GM23338 (cell line): ENCODE measurements at regions not wholly inside any gene's neighbourhood (a gene's known extent, or its start where the extent isn't known, plus 50 kb on each side); places are given as distances from the start of the nearest gene placed in this dataset.

Experiments
- ATAC-seq: fragments of 200-7000 bp; cut with Tn5 transposase; 3 replicates; pipeline ENCODE4 v1.9.1; 2020
- DNase-seq: peaks from one replicate; pipeline ENCODE4 v3.0.0-alpha.2; 2015; ENCODE audit warnings: low spot score
- H2AFZ ChIP-seq: fragments of 200-600 bp; sonication (generic); 2 replicates; pipeline ENCODE4 v1.8.0; 2016; ENCODE audit warnings: antibody characterized with exemption, mild to moderate bottlenecking, moderate library complexity
- H3F3A ChIP-seq: fragments of 200-600 bp; sonication (generic); replicated peaks from 2 replicates; pipeline ENCODE4 v1.8.0; 2017; ENCODE audit warnings: antibody characterized with exemption, mixed run types, low read depth
- H3K27ac ChIP-seq: fragments of 200-600 bp; sonication (generic); 2 replicates; pipeline ENCODE4 v1.6.1; 2016; ENCODE audit warnings: low read depth
- H3K27me3 ChIP-seq: fragments of 200-600 bp; sonication (generic); 2 replicates; pipeline ENCODE4 v1.8.0; 2016; ENCODE audit warnings: mild to moderate bottlenecking, mixed run types, moderate library complexity; ENCODE audit not compliant: insufficient read depth
- H3K36me3 ChIP-seq: fragments of 200-600 bp; sonication (generic); 2 replicates; pipeline ENCODE4 v1.8.0; 2016; ENCODE audit warnings: mild to moderate bottlenecking; ENCODE audit not compliant: insufficient read depth
- H3K4me1 ChIP-seq: fragments of 200-600 bp; sonication (generic); 2 replicates; pipeline ENCODE4 v1.8.0; 2016; ENCODE audit warnings: mild to moderate bottlenecking, moderate library complexity; ENCODE audit not compliant: insufficient read depth
- H3K4me2 ChIP-seq: fragments of 200-600 bp; sonication (generic); 2 replicates; pipeline ENCODE4 v1.7.1; 2017; ENCODE audit warnings: mixed run types
- H3K4me3 ChIP-seq: fragments of 200-600 bp; sonication (generic); 2 replicates; pipeline ENCODE4 v1.6.1; 2016; ENCODE audit warnings: mixed run types
- H3K79me2 ChIP-seq: fragments of 200-600 bp; sonication (generic); replicated peaks from 2 replicates; pipeline ENCODE4 v1.8.0; 2017; ENCODE audit warnings: mild to moderate bottlenecking; ENCODE audit not compliant: insufficient read depth
- H3K9me2 ChIP-seq: fragments of 200-600 bp; sonication (generic); 2 replicates; pipeline ENCODE4 v1.8.0; 2017; ENCODE audit not compliant: insufficient read depth
- H4K20me1 ChIP-seq: fragments of 200-600 bp; sonication (generic); replicated peaks from 2 replicates; pipeline ENCODE4 v1.8.0; 2017; ENCODE audit warnings: mild to moderate bottlenecking; ENCODE audit not compliant: insufficient read depth
- H3K27ac Mint-ChIP-seq: 2 replicates; pipeline ENCODE4 v1.8.0; 2020; ENCODE audit warnings: inconsistent platforms, mild to moderate bottlenecking, moderate library complexity, mixed read lengths
- H3K27me3 Mint-ChIP-seq: 3 replicates; pipeline ENCODE4 v1.8.0; 2022; ENCODE audit warnings: low read depth, mild to moderate bottlenecking, moderate library complexity, mixed read lengths, inconsistent platforms; ENCODE audit not compliant: insufficient read depth, poor library complexity
- H3K36me3 Mint-ChIP-seq: 3 replicates; pipeline ENCODE4 v1.8.0; 2021; ENCODE audit warnings: low read depth, mild to moderate bottlenecking, inconsistent platforms, moderate library complexity, mixed read lengths
- H3K4me1 Mint-ChIP-seq: 3 replicates; pipeline ENCODE4 v1.8.0; 2020; ENCODE audit warnings: mild to moderate bottlenecking, inconsistent platforms, mixed read lengths
- H3K4me3 Mint-ChIP-seq: 3 replicates; pipeline ENCODE4 v1.8.0; 2021; ENCODE audit warnings: moderate library complexity, mild to moderate bottlenecking, inconsistent platforms, mixed read lengths
- H3K9me3 Mint-ChIP-seq: 3 replicates; pipeline ENCODE4 v1.8.0; 2020; ENCODE audit warnings: moderate library complexity, mild to moderate bottlenecking, inconsistent platforms, mixed read lengths
- CREB1 ChIP-seq: fragments of 250-450 bp; sonication (Bioruptor Pico); IDR thresholded peaks from 2 replicates; pipeline ENCODE4 v1.5.0; 2020; ENCODE audit warnings: low read depth, mild to moderate bottlenecking, moderate library complexity
- EZH2 ChIP-seq: fragments of 200-600 bp; sonication (generic); IDR thresholded peaks from one replicate; pipeline ENCODE4 v1.8.0; 2017; ENCODE audit warnings: antibody characterized with exemption, mild to moderate bottlenecking, low read depth; ENCODE audit not compliant: unreplicated experiment
- EZH2phosphoT487 ChIP-seq: fragments of 200-600 bp; sonication (generic); IDR thresholded peaks from one replicate; pipeline ENCODE4 v1.8.1; 2018; ENCODE audit warnings: antibody characterized with exemption; ENCODE audit not compliant: unreplicated experiment
- NANOG ChIP-seq: IDR thresholded peaks from 2 replicates; pipeline ENCODE4 v1.6.1; 2016; ENCODE audit warnings: antibody characterized with exemption, borderline replicate concordance
- POLR2AphosphoS5 ChIP-seq: IDR thresholded peaks from 2 replicates; pipeline ENCODE4 v1.6.1; 2016; ENCODE audit warnings: antibody characterized with exemption, low read depth
- REST ChIP-seq: IDR thresholded peaks from one replicate; pipeline ENCODE4 v1.6.1; 2018; ENCODE audit warnings: antibody characterized with exemption; ENCODE audit not compliant: unreplicated experiment
- STAT1 ChIP-seq: IDR thresholded peaks from one replicate; pipeline ENCODE4 v1.6.1; 2016; ENCODE audit warnings: antibody characterized with exemption; ENCODE audit not compliant: unreplicated experiment
- ZNF114 ChIP-seq: fragments of 250-450 bp; sonication (Bioruptor Pico); IDR thresholded peaks from 2 replicates; pipeline ENCODE4 v1.5.0; 2020; ENCODE audit warnings: mild to moderate bottlenecking, moderate library complexity
- ZNF462 ChIP-seq: fragments of 250-450 bp; sonication (Bioruptor Pico); IDR thresholded peaks from 2 replicates; pipeline ENCODE4 v1.5.0; 2020; ENCODE audit warnings: mild to moderate bottlenecking, moderate library complexity

GRCh38 chr11:21893565-21893867 is 299.4 kb upstream of the ANO5 start:
- TF ChIP-seq REST: no peak
- TF ChIP-seq CREB1 (CRISPR knock-in tag): no peak
- no peak overlapping the region for H3K27ac ChIP-seq
- H2AFZ ChIP-seq: no peak overlapping the region
- no peaks in the 10 kb centered on the region for H3K79me2 ChIP-seq
- peaks cover 5% of the 10 kb centered on the region for H3K4me1 Mint-ChIP-seq
- H4K20me1 ChIP-seq: no peaks in the 10 kb centered on the region
- no peak overlapping the region for H3K4me3 ChIP-seq
- no peaks in the 10 kb centered on the region for H3F3A ChIP-seq
- ATAC-seq (no peak), DNase-seq (no peak)
- no peaks in the 10 kb centered on the region for H3K27me3 ChIP-seq
- no peaks in the 10 kb centered on the region for H3K9me2 ChIP-seq
- no peaks in the 10 kb centered on the region for H3K36me3 Mint-ChIP-seq
- no peaks in the 10 kb centered on the region; the same call in 1 of the 2 replicates for H3K4me1 ChIP-seq
- no peak overlapping the region for H3K27ac Mint-ChIP-seq
- H3K4me3 Mint-ChIP-seq: no peak overlapping the region
- H3K9me3 Mint-ChIP-seq: no peaks in the 10 kb centered on the region; the same call in 2 of the 3 replicates
- H3K36me3 ChIP-seq: no peaks in the 10 kb centered on the region
- no peak overlapping the region for H3K4me2 ChIP-seq
- no peaks in the 10 kb centered on the region for H3K27me3 Mint-ChIP-seq

- no peaks in the 10 kb centered on the region for H3K36me3 Mint-ChIP-seq
- peaks cover 5% of the 10 kb centered on the region for H3K4me1 Mint-ChIP-seq
- H3K9me3 Mint-ChIP-seq: no peaks in the 10 kb centered on the region; the same call in 2 of the 3 replicates
- no peak overlapping the region for H3K4me2 ChIP-seq
- no peaks in the 10 kb centered on the region for H3K36me3 ChIP-seq
- H3K27ac ChIP-seq: no peak overlapping the region
- no peaks in the 10 kb centered on the region for H3K79me2 ChIP-seq
- ATAC-seq (no peak), DNase-seq (no peak)
- no peak overlapping the region for H3K27ac Mint-ChIP-seq
- H3F3A ChIP-seq: no peaks in the 10 kb centered on the region
- H4K20me1 ChIP-seq: no peaks in the 10 kb centered on the region
- H3K27me3 ChIP-seq: no peaks in the 10 kb centered on the region
- no peak overlapping the region for H2AFZ ChIP-seq
- H3K4me3 Mint-ChIP-seq: no peak overlapping the region
- no peak overlapping the region for H3K4me3 ChIP-seq
- H3K27me3 Mint-ChIP-seq: no peaks in the 10 kb centered on the region
- H3K9me2 ChIP-seq: no peaks in the 10 kb centered on the region
- H3K4me1 ChIP-seq: no peaks in the 10 kb centered on the region; the same call in 1 of the 2 replicates
- no peak for TF ChIP-seq ZNF114
- TF ChIP-seq EZH2: no peak
- TF ChIP-seq POLR2AphosphoS5: no peak
- TF ChIP-seq EZH2phosphoT487: no peak
- TF ChIP-seq REST: no peak
- no peak for TF ChIP-seq STAT1
- TF ChIP-seq ZNF462 (CRISPR knock-in tag): no peak
- TF ChIP-seq NANOG: no peak
Observed at GRCh38 chr11:21894492-21894891, 298.4 kb upstream of the ANO5 start.
